ENCODE measurements at regions not wholly inside any gene's neighbourhood (a gene's known extent, or its start where the extent isn't known, plus 50 kb on each side); places are given as distances from the start of the nearest gene placed in this dataset.

DNA sequence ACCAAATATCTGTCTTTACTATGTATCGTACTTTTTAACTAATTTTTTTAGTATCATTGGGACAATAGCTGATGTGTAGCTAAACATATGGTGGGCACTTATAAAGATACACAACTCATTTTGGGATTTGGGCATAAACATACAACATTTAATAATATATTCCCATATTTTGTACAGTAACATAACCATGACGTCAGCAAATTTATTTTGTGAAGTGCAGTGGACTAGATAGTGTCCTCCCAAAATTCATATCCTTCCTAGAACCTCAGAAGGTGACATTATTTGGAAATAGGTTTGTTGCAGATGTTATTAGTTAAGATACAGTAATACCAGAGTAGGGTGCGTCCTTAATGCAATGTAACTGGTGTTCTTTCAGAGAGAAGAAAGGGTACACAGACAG lies 356.7 kb downstream of the CDH7 start:
- WGBS, 2 donors, result 81 to 89% methylated on average over 3 of the region's 3 CpGs
- no peak for ATAC-seq
- intact Hi-C loops (cut with DNase I), result no loop called here
- H3K27ac ChIP-seq, result no peak overlapping the region
- H3K4me3 ChIP-seq, result no peak overlapping the region
- no peaks in the 10 kb centered on the region for H3K4me1 ChIP-seq
- H3K36me3 ChIP-seq, result no peaks in the 10 kb centered on the region
- no peak for DNase-seq
- TF ChIP-seq, protein P1, sequence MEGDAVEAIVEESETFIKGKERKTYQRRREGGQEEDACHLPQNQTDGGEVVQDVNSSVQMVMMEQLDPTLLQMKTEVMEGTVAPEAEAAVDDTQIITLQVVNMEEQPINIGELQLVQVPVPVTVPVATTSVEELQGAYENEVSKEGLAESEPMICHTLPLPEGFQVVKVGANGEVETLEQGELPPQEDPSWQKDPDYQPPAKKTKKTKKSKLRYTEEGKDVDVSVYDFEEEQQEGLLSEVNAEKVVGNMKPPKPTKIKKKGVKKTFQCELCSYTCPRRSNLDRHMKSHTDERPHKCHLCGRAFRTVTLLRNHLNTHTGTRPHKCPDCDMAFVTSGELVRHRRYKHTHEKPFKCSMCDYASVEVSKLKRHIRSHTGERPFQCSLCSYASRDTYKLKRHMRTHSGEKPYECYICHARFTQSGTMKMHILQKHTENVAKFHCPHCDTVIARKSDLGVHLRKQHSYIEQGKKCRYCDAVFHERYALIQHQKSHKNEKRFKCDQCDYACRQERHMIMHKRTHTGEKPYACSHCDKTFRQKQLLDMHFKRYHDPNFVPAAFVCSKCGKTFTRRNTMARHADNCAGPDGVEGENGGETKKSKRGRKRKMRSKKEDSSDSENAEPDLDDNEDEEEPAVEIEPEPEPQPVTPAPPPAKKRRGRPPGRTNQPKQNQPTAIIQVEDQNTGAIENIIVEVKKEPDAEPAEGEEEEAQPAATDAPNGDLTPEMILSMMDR (IDR thresholded peaks at IDR 0.05), result no peak
- no peaks in the 10 kb centered on the region for H3K27me3 ChIP-seq
- H3K9me3 ChIP-seq, result no peaks in the 10 kb centered on the region

DNA sequence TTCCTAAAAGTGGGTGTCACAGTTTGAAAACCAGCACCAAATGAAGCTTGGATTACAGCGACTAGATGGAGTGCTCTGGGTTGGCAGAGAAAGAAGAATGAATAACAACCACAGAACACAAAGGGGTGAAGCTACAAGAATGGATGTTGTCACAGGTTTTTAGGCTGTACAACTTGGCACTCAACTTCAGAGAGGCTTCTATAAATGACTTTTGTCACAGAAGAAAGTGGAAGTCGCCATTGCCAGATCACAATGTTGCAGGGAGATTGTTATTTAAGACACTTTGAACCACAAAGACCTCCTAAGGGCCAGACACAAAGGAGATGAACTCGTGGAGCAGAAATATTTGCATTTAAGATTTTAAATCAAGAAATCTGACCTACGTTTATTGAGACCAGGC lies 354.2 kb downstream of the CDH7 start:
- Histone ChIP-seq H3K4me3 (no peak overlapping the region), H3K9me3 (no peaks in the 10 kb centered on the region), H3K27me3 (no peaks in the 10 kb centered on the region), H3K4me1 (no peaks in the 10 kb centered on the region), H3K27ac (no peak overlapping the region), H3K36me3 (no peaks in the 10 kb centered on the region)
- TF ChIP-seq, protein P1 (IDR thresholded peaks at IDR 0.05), result no peak
- intact Hi-C loops (cut with DNase I), result no loop called here
- DNase-seq, result no peak
- no peak for ATAC-seq
- 46 to 59% methylated on average over 4 of the region's 4 CpGs for WGBS, 2 donors

DNA sequence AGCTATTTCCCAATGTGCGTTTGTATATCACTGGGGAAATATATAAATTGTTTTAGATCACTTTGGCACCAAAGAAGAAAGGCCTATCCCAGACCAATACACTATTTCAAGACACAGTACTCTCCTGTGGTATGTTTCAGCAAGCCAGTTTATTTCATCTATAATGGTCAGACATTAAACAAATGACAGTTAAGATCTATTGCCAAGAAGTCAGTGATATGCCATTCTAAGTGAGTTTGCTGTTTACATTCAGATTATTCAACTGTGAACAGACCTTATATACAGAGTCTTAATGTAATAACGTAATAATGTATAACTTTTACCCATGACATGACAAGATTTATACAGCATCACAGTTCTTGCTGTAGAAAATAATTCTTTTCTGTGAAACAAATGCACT lies 352.7 kb downstream of the CDH7 start:
- TF ChIP-seq, protein P1 (IDR thresholded peaks at IDR 0.05), result no peak
- no peaks in the 10 kb centered on the region for H3K27me3 ChIP-seq
- H3K4me1 ChIP-seq, result no peaks in the 10 kb centered on the region
- no peak for DNase-seq
- H3K4me3 ChIP-seq, result no peak overlapping the region
- no peaks in the 10 kb centered on the region for H3K36me3 ChIP-seq
- intact Hi-C loops (cut with DNase I), result no loop called here
- 67 to 84% methylated on average over 2 of the region's 2 CpGs for WGBS, 2 donors
- no peaks in the 10 kb centered on the region for H3K9me3 ChIP-seq
- no peak for ATAC-seq
- no peak overlapping the region for H3K27ac ChIP-seq

DNA sequence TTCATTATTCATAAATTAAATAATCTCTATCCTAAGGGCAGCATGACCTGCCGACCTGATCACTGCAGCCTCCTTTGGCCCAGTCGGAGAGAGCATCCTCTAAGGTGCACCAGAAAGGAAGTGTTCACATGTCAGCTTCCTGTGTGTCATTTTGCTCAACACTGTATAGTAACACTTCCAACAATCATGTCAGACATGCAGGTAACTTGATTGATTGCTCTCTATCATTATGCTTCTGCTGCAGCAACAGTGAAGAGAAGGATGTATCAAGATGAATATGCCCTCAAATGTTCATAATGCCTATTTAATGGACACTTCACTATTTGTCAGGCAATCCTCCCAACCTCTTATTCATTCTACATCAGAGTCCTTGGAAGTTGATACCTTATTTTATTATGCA lies 332.3 kb downstream of the CDH7 start:
- Histone ChIP-seq H3K27ac (no peak overlapping the region), H3K27me3 (no peaks in the 10 kb centered on the region), H3K36me3 (no peaks in the 10 kb centered on the region), H3K9me3 (peaks cover 0 to 4% (median 0%) of the 10 kb centered on the region in 11 donors), H3K4me1 (peaks cover 0 to 6% (median 0%) of the 10 kb centered on the region in 9 donors), H3K4me3 (no peak overlapping the region)
- TF ChIP-seq, protein P1 (IDR thresholded peaks at IDR 0.05), result no peak
- intact Hi-C loops (cut with DNase I), result no loop called here
- DNase-seq (no peak), ATAC-seq (no peak)
- 79 to 80% methylated on average over 2 of the region's 2 CpGs for WGBS, 2 donors

All from heart right ventricle (tissue), 16 donors.